ENCODE measurements at regions not wholly inside any gene's neighbourhood (a gene's known extent, or its start where the extent isn't known, plus 50 kb on each side); places are given as distances from the start of the nearest gene placed in this dataset.

- Histone ChIP-seq H3K4me1 (no peaks in the 10 kb centered on the region), H3K4me3 (no peak overlapping the region), H3K36me3 (no peaks in the 10 kb centered on the region), H3K27me3 (peaks cover 5% of the 10 kb centered on the region), H3K9me3 (peaks cover 0 to 17% of the 10 kb centered on the region in 2 donors), H3K27ac (no peak overlapping the region)
- TF ChIP-seq CTCF (IDR thresholded peaks at IDR 0.05) = no peak
- DNase-seq (ENCODE audit: low spot score in 2 of 2) = no peak
- intact Hi-C loops (cut with DNase I) = no loop called here
Observed at GRCh38 chr4:1488831-1489638, 82.8 kb upstream of the NKX1-1 start.

GRCh38 chr4:1488357-1488756 lies 82.1 kb upstream of the NKX1-1 start:
- Histone ChIP-seq H3K9me3 (peaks cover 0 to 17% of the 10 kb centered on the region in 2 donors), H3K27me3 (peaks cover 5% of the 10 kb centered on the region), H3K4me3 (no peak overlapping the region), H3K4me1 (no peaks in the 10 kb centered on the region), H3K36me3 (no peaks in the 10 kb centered on the region), H3K27ac (no peak overlapping the region)
- DNase-seq (ENCODE audit: low spot score in 2 of 2) = no peak
- no peak for TF ChIP-seq CTCF (IDR thresholded peaks at IDR 0.05)
- intact Hi-C loops (cut with DNase I) = no loop called here

GRCh38 chr4:1487761-1488160 lies 81.5 kb upstream of the NKX1-1 start:
- H3K4me1 ChIP-seq = no peaks in the 10 kb centered on the region
- no peak overlapping the region for H3K4me3 ChIP-seq
- no peak for DNase-seq (ENCODE audit: low spot score in 2 of 2)
- H3K27ac ChIP-seq = no peak overlapping the region
- no peaks in the 10 kb centered on the region for H3K36me3 ChIP-seq
- intact Hi-C loops (cut with DNase I) = no loop called here
- peaks cover 0 to 17% of the 10 kb centered on the region in 2 donors for H3K9me3 ChIP-seq
- H3K27me3 ChIP-seq = peaks cover 5% of the 10 kb centered on the region
- TF ChIP-seq CTCF (IDR thresholded peaks at IDR 0.05) = no peak

- intact Hi-C loops (cut with DNase I) = no loop called here
- H3K27me3 ChIP-seq = peaks cover 5% of the 10 kb centered on the region
- no peak overlapping the region for H3K27ac ChIP-seq
- H3K4me3 ChIP-seq = no peak overlapping the region
- peaks cover 0 to 17% of the 10 kb centered on the region in 2 donors for H3K9me3 ChIP-seq
- no peaks in the 10 kb centered on the region for H3K36me3 ChIP-seq
- TF ChIP-seq CTCF (IDR thresholded peaks at IDR 0.05) = no peak
- no peaks in the 10 kb centered on the region for H3K4me1 ChIP-seq
- no peak for DNase-seq (ENCODE audit: low spot score in 2 of 2)
Observed at GRCh38 chr4:1487106-1487505, 80.9 kb upstream of the NKX1-1 start.

GRCh38 chr4:1485280-1485679 lies 79.0 kb upstream of the NKX1-1 start:
- no peak for DNase-seq (ENCODE audit: low spot score in 2 of 2)
- peaks cover 2 to 34% of the 10 kb centered on the region in 2 donors for H3K9me3 ChIP-seq
- H3K27ac ChIP-seq = no peak overlapping the region
- peaks cover 5% of the 10 kb centered on the region for H3K27me3 ChIP-seq
- no peak overlapping the region for H3K4me3 ChIP-seq
- H3K4me1 ChIP-seq = no peaks in the 10 kb centered on the region
- no peaks in the 10 kb centered on the region for H3K36me3 ChIP-seq
- TF ChIP-seq CTCF (IDR thresholded peaks at IDR 0.05) = no peak
- intact Hi-C loops (cut with DNase I) = no loop called here

Data from ascending aorta (tissue), 2 donors.